ENCODE measurements at regions not wholly inside any gene's neighbourhood (a gene's known extent, or its start where the extent isn't known, plus 50 kb on each side); places are given as distances from the start of the nearest gene placed in this dataset.

DNA sequence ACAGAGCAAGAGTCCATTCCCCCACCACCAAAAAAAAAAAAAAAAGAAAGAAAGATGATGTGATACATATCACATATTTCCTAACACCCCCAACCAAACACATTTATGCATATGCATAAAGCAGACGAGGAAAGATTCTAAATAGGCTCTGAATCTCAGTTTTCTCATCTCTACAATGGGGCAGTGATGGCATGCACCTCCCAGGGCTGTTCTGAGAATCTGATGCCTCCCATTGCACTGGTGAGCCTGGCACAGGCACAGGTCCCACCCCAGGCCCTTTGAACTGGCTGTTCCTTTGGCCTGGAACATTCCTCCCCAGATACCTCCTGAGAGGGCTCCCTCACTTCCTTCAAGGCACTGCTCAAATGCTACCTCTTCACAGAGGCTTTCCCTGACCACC, 116.5 kb downstream of the C9orf50 start:
- DNase-seq = no peak

DNA sequence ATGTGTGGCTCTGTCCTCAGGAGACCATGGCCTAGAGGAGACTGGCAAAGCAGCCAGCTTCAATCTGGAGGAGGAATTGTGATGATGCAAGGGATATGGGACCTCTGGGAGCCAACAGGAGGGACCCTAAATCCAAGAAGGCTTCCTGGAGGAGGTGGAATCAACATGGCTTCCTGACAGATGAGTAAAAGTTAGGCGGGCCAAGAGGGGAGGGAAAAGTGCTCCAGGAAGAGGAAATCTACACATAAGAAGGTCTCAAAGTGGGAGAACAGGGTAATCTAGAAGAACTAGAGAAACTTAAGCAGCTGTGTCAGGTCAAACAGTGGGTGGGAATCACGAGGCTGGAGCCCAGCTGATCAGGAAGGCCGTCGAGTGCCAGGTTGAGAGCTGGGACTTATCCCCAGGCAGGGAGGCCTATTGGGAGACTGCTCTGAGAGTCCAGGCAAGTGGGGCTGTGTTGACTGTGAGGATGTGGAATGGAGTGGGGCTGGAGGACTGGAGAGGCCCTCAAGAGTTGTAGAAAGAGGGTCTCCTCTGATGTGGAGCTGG, 119.1 kb downstream of the C9orf50 start:
- no peak for DNase-seq

GRCh38 chr9:129500863-129501770, 119.8 kb downstream of the C9orf50 start:
- no peak for DNase-seq

GRCh38 chr9:129500161-129500862, 120.6 kb downstream of the C9orf50 start:
- DNase-seq = no peak

GRCh38 chr9:129498451-129499384, 122.2 kb downstream of the C9orf50 start:
- no peak for DNase-seq

GRCh38 chr9:129497813-129498450, 123.0 kb downstream of the C9orf50 start:
- DNase-seq = no peak

GRCh38 chr9:129497005-129497812, 123.7 kb downstream of the C9orf50 start:
- DNase-seq = no peak

DNA sequence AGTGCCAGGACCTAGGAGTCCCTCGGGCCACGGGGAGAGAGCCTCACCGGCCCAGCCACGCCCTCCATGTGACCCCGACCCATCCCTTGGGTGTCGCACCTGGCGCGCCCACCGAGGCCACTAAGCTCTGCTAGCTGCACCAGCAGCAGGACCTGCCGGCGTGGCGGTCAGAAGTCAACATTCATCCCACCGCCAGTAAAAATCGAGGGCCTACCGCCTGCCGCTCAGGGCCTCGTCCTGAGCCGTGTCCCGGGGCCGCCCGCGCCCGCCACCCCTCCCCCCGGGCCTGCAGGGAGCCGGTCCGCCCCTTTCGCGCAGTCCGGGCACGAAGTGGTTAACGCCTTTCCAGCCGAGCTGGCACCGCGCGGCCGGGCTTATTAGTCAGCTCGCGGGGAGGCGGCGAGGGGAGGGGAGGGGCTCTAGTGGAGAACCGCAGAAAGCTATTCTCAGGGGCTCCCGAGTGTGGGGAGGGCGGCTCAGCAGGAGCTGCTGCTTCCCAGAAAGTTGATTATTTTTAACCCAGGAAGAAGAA, 124.4 kb downstream of the C9orf50 start:
- DNase-seq = peak; percentile 85

- peak; percentile 62 for DNase-seq
Measured at GRCh38 chr9:129495620-129496472, 125.1 kb downstream of the C9orf50 start.

DNA sequence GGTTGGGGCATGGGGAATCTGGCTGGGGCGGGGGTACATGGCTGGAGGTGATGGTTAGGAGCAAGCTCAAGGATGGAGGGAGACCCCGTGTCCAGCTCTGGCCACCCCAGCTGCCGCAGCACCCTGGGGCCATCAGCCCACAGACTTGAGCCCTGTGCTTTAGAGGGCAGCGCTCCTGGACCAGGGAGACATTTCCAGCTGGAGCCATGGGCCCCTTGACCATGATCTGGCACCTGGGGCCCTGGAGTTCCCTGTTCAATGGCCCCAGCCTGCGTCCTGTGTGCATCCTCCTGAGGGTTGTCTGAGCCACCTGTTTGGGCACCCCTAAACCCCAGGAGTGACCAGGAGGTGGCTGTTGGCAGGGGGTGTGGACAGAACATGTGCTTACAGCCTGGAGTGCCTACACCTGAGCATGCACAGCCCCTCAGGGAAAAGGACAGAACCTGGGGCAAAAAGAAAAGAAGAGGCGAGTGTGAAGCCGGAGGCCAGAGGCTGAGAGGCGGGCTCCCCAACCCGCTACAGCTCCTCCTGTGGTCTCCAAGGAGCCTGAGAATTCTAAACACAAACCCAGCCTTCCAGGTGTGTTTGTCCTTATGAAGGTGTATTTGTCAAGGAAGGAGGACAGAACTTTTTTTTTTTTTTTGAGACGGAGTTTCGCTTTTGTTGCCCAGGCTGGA, 126.7 kb downstream of the C9orf50 start:
- no peak for DNase-seq

DNA sequence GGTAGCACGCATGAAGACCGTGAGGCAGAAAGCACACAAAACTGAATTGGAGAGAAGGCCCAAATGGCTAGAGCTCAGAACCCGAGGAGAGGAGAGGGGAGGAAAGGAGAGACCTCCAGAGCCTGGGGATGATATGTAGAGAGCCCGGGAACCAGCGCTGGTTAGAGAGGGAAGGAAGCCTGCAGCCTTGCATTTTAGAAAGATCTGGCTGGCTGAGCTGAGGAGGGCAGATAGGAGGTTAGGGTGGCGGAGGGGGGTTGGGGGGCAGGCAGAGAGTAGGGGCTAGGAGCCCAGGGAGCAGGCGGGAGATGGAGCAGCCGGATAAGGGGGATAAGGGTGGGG, 127.2 kb downstream of the C9orf50 start:
- no peak for DNase-seq

- no peak for DNase-seq
Measured at GRCh38 chr9:129493002-129493705, 127.7 kb downstream of the C9orf50 start.

GRCh38 chr9:129491487-129491855, 129.4 kb downstream of the C9orf50 start:
- no peak for DNase-seq

GRCh38 chr9:129490583-129491486, 130.1 kb downstream of the C9orf50 start:
- DNase-seq = no peak

GRCh38 chr9:129489838-129490582, 130.9 kb downstream of the C9orf50 start:
- no peak for DNase-seq

DNA sequence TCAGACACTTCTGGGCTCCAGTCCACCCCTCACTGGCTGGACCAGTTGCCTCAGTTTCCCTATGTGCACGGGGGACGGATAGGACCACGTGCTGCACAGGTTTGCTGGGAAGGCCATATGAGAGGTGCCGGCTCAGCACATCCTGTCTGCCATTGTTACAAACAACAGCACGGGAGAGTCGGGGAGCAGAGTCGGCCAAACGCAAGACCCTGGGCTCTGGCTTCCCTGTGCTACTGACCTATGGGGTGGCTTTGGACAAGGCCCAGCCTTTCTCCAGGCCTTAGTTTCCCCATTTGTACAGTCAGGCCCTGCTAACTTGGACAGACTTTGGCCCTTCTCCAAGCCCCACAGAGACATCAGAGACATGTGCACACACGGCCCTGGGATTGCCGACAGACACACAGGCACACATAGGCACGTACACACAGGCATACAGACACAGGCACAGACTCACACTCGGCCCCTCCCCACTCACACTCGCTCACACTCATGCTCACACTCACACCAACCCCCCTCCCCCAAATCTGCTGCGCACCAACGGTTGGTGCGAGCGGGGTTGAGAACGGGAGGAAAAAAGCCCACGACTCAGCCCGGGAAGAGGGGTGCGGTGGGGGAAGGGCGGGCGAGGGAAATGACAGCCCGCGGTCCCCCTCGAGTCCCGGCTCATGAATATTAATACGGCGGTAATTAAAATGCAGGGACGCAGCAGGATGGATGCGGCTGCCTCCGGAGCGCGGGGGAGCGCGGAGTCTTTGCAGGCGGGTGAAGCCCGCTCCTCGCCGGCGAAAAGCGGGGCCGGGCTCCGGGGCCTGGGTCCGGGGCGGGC, 133.0 kb downstream of the C9orf50 start:
- DNase-seq = no peak
